ENCODE measurements at regions not wholly inside any gene's neighbourhood (a gene's known extent, or its start where the extent isn't known, plus 50 kb on each side); places are given as distances from the start of the nearest gene placed in this dataset.

DNA sequence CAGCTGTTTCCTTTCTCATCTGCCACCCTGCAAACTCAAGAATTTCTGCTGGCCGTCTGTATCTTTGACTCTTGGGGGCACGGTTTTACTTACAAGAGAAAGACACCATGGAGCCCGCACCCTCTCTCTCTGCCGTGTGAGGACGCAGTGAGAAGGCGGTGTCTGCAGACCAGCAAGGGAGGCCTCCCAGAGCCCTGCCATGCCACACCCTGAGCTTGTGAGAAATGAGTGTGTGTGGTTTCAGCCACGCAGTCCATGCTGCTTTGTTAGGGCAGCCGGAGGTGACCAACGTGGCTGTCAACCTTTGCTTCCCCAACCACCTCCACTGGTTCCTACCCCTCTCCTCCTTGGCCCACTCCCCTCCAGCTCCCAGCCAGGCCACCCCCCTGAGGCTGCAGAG is 70.1 kb upstream of the NUP50 start:
- TF ChIP-seq, protein P1, sequence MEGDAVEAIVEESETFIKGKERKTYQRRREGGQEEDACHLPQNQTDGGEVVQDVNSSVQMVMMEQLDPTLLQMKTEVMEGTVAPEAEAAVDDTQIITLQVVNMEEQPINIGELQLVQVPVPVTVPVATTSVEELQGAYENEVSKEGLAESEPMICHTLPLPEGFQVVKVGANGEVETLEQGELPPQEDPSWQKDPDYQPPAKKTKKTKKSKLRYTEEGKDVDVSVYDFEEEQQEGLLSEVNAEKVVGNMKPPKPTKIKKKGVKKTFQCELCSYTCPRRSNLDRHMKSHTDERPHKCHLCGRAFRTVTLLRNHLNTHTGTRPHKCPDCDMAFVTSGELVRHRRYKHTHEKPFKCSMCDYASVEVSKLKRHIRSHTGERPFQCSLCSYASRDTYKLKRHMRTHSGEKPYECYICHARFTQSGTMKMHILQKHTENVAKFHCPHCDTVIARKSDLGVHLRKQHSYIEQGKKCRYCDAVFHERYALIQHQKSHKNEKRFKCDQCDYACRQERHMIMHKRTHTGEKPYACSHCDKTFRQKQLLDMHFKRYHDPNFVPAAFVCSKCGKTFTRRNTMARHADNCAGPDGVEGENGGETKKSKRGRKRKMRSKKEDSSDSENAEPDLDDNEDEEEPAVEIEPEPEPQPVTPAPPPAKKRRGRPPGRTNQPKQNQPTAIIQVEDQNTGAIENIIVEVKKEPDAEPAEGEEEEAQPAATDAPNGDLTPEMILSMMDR (IDR thresholded peaks at IDR 0.05; ENCODE audit: extremely low read depth in 1 of 2, insufficient read depth in 1 of 2, low read depth in 1 of 2, low read length in 2 of 2) = no peak
- TF ChIP-seq EZH2 (IDR thresholded peaks at IDR 0.05; ENCODE audit: borderline replicate concordance, low read depth, low read length, severe bottlenecking) (no peak), MYC (IDR thresholded peaks at IDR 0.05; ENCODE audit: low read depth, low read length) (no peak), POLR2A (IDR thresholded peaks at IDR 0.05; ENCODE audit: low read depth, low read length) (no peak), POLR2AphosphoS5 (IDR thresholded peaks at IDR 0.05; ENCODE audit: insufficient read depth, low read depth, low read length) (no peak)
- TF ChIP-seq, protein P2, sequence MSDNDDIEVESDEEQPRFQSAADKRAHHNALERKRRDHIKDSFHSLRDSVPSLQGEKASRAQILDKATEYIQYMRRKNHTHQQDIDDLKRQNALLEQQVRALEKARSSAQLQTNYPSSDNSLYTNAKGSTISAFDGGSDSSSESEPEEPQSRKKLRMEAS (IDR thresholded peaks at IDR 0.05; ENCODE audit: insufficient read depth, insufficient read length) = no peak
